ENCODE measurements at regions not wholly inside any gene's neighbourhood (a gene's known extent, or its start where the extent isn't known, plus 50 kb on each side); places are given as distances from the start of the nearest gene placed in this dataset.

GRCh38 chr14:98798099-98798498 is 473.9 kb downstream of the BCL11B start:
- no peak for TF ChIP-seq CTCF (conservative IDR thresholded peaks at IDR 0.05; ENCODE audit: low read depth, low read length)
- no peak overlapping the region for H3K4me3 ChIP-seq (ENCODE audit: low read depth, low read length)
- no peak for DNase-seq (ENCODE audit: low read depth)

- no peak for DNase-seq (ENCODE audit: low read depth)
Measured at GRCh38 chr14:98799891-98800290, 472.1 kb downstream of the BCL11B start.

GRCh38 chr14:98802044-98802443 is 470.0 kb downstream of the BCL11B start:
- TF ChIP-seq CTCF (conservative IDR thresholded peaks at IDR 0.05; ENCODE audit: low read depth, low read length) = no peak

More at GRCh38 chr14:98799891-98800290, 472.1 kb downstream of the BCL11B start:
- H3K4me3 ChIP-seq (ENCODE audit: low read depth, low read length) = no peak overlapping the region
- TF ChIP-seq CTCF (conservative IDR thresholded peaks at IDR 0.05; ENCODE audit: low read depth, low read length) = no peak

GRCh38 chr14:98803196-98803595 is 468.8 kb downstream of the BCL11B start:
- no peak for DNase-seq (ENCODE audit: low read depth)
- H3K4me3 ChIP-seq (ENCODE audit: low read depth, low read length) = no peak overlapping the region
- TF ChIP-seq CTCF (conservative IDR thresholded peaks at IDR 0.05; ENCODE audit: low read depth, low read length) = no peak

More at GRCh38 chr14:98802044-98802443, 470.0 kb downstream of the BCL11B start:
- no peak overlapping the region for H3K4me3 ChIP-seq (ENCODE audit: low read depth, low read length)
- DNase-seq (ENCODE audit: low read depth) = no peak

- no peak overlapping the region for H3K4me3 ChIP-seq (ENCODE audit: low read depth, low read length)
- DNase-seq (ENCODE audit: low read depth) = no peak
- TF ChIP-seq CTCF (conservative IDR thresholded peaks at IDR 0.05; ENCODE audit: low read depth, low read length) = no peak
Measured at GRCh38 chr14:98808494-98809407, 463.2 kb downstream of the BCL11B start.

- no peak for DNase-seq (ENCODE audit: low read depth)
- no peak overlapping the region for H3K4me3 ChIP-seq (ENCODE audit: low read depth, low read length)
- TF ChIP-seq CTCF (conservative IDR thresholded peaks at IDR 0.05; ENCODE audit: low read depth, low read length) = no peak
Measured at GRCh38 chr14:98816195-98816594, 455.8 kb downstream of the BCL11B start.

- DNase-seq (ENCODE audit: low read depth) = no peak
- H3K4me3 ChIP-seq (ENCODE audit: low read depth, low read length) = no peak overlapping the region
- TF ChIP-seq CTCF (conservative IDR thresholded peaks at IDR 0.05; ENCODE audit: low read depth, low read length) = no peak
Measured at GRCh38 chr14:98816720-98817119, 455.3 kb downstream of the BCL11B start.

Data from choroid plexus epithelial cell (primary cell).